HG02870 (cell line): ENCODE measurements at regions not wholly inside any gene's neighbourhood (a gene's known extent, or its start where the extent isn't known, plus 50 kb on each side); places are given as distances from the start of the nearest gene placed in this dataset.

Experiments used
- ATAC-seq: cut with Tn5 transposase; IDR thresholded peaks from one replicate; pipeline ENCODE4 v1.9.1; 2021; ENCODE audit warnings: mild to moderate bottlenecking, moderate library complexity; ENCODE audit not compliant: unreplicated experiment

GRCh38 chr5:8870349-8870958, 675.4 kb downstream of the SEMA5A start:
- ATAC-seq: no peak

DNA sequence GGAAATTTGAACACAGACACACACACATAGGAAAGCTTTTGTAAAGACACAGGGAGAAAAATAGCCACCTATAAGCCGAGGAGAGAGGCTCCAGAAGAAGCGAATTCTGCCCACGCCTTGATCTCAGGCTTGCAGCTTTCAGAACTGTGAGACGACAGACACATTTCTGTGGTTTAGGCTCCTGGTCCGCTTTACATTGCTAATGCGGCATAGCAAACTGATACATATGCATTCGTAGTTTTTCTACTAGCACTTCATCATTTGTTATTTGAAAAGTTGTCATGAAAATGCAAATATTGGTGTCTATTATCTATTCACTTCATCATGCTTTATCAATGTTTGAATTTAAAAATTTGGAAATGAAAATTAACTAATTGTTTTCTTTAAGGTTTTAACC, 674.9 kb downstream of the SEMA5A start:
- no peak for ATAC-seq

DNA sequence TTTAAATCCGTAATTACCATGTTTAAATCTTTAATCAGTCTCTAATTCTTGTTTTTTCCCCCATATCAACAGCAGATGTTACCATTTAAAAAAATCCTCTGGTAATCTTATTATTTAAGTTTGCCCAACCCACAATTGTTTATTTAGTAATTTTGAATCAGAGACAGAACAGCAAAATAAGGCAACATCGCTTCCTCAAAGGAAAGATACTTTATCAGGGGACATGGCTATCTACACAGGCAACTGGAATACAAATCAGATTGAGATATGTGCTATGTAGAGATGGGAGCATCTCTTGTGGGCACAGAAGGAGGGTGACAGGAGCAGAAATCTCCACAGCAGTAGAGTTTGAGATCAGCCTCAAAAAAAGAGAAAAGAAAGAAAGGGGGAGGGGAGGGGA, 674.4 kb downstream of the SEMA5A start:
- ATAC-seq: no peak

GRCh38 chr5:8875722-8876121, 670.2 kb downstream of the SEMA5A start:
- no peak for ATAC-seq

- ATAC-seq: peak; percentile 66
These were observed 666.6 kb downstream of the SEMA5A start for GRCh38 chr5:8879248-8879647.

- ATAC-seq: no peak
These were observed 661.8 kb downstream of the SEMA5A start for GRCh38 chr5:8884029-8884428.

DNA sequence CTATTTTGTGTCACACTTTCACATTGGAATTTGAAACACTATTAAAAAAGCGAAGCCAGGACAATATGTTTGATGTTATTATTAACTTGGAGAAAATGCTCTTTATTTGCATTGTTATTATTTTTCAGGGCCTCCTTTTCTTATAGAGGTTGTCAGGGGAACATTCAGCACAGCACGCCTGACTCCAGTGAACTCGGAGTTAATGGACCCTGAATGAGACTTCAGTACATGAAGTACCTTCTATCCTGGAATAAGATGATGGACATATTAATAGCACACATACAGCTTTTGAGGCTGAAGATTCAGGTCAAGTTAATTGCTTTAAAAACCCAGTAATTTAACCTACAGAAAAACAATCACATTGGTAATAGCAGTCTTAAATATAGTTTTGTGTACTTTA, 652.9 kb downstream of the SEMA5A start:
- no peak for ATAC-seq

- no peak for ATAC-seq
These were observed 651.8 kb downstream of the SEMA5A start for GRCh38 chr5:8894031-8894430.

DNA sequence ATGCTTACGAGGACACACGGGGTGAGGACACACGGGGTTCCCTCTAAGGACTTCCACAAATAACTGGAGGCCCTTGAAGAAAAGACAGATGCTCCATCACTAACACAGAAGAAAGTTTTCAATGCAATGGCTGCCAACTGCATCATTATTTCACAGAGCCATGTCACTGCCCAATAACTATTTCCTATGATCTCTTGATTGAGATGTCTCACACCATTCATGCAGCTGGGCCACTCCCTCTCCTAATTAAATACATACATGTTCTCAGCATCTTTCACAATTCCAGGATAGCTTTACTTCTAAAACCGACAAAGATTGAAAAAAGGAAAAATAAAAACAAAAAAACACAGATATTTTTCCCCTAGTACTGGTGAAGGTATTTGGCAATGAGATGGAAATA, 650.8 kb downstream of the SEMA5A start:
- no peak for ATAC-seq

GRCh38 chr5:8895599-8895998, 650.3 kb downstream of the SEMA5A start:
- ATAC-seq: no peak

- ATAC-seq: no peak
These were observed 648.6 kb downstream of the SEMA5A start for GRCh38 chr5:8897316-8897715.

DNA sequence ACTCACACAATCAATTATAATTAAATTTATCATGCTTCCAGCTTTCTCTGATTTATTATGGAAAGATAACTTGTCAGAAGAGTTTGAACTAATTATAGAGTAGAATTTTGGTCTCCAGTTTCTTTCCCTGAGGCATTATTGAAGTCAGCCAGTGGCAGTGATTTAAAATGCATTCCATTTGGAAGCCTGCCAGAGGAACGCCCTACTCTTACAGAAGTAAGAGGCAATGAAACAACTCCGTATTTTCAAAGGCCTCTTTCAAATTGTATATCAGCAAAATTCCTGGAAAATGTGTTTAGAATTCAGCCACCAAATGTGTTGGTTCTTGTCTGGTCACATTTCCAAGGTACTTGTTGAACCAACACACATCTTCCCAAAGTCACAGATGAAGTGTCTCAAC, 640.9 kb downstream of the SEMA5A start:
- ATAC-seq: no peak

- no peak for ATAC-seq
These were observed 639.4 kb downstream of the SEMA5A start for GRCh38 chr5:8906303-8906967.

- ATAC-seq: no peak
These were observed 638.6 kb downstream of the SEMA5A start for GRCh38 chr5:8907168-8907868.

DNA sequence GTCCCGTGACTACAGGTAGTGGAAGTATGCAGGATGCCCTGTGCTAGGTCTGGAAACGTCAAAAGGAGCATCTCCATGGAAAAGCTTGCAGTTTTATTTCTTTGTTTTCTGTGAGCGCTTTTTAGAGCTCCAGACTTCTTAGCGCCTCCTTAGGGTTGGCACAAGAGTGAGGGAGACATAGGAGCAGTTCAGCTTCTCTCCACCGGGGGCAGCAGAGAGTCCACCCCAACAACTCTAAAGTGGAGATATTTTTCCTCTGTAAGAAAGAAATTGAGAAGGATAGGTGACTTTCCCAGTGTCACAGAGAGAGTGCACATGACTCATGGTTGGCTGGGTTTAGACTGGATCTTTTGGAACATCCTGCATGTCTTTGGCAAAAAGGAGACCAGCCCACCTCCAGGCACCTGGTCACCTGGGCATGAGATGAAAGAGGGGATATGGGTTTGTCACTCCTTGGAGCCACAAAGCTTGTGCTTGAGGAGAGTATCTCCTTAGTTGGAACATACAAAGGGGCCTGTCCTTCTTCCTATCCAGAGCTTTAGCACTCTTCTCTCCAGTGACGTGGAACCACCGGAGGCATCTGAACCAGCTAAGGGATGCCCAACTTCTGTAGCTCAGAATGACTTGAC, 637.7 kb downstream of the SEMA5A start:
- ATAC-seq: peak; percentile 69

DNA sequence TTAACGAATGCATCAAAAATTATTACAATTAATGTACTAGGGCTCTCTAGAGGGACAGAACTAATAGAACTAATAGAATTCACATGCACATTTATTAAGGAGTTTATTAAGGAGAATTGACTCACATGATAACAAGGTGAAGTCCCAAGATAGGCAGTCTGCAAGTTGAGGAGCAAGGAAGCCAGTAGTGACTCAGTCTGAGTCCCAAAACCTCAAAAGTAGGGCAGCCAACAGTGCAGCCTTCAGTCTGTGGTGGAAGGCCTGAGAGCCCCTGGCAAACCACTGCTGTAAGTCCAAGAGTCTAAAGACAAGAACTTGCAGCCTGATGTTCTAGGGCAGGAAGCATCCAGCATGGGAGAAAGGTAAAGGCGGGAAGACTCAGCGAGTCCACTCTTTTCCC, 633.8 kb downstream of the SEMA5A start:
- ATAC-seq: no peak

GRCh38 chr5:8913522-8913921, 632.4 kb downstream of the SEMA5A start:
- no peak for ATAC-seq

DNA sequence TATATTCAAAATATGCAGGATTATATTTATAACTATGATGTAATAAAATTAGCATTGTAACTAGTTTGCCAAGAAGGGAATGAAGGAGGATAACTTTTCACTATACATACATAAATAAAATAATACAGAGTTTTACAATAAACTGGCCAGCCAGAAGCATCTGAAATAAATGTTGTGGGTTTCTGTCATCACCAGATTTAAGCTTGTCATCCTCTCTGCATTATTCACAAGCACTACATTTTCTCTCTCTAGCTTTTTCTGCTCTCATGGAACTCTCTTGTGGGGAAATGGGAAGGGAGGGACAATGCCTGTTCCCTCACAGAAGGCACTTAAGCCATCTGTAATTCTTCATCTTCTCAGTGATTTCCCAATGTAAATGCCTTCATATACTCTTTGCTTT, 626.8 kb downstream of the SEMA5A start:
- ATAC-seq: no peak

GRCh38 chr5:8923526-8923925, 622.3 kb downstream of the SEMA5A start:
- no peak for ATAC-seq

GRCh38 chr5:8924054-8924793, 621.7 kb downstream of the SEMA5A start:
- ATAC-seq: no peak

- ATAC-seq: no peak
These were observed 615.9 kb downstream of the SEMA5A start for GRCh38 chr5:8930021-8930420.
